ENCODE measurements at regions not wholly inside any gene's neighbourhood (a gene's known extent, or its start where the extent isn't known, plus 50 kb on each side); places are given as distances from the start of the nearest gene placed in this dataset.

DNA sequence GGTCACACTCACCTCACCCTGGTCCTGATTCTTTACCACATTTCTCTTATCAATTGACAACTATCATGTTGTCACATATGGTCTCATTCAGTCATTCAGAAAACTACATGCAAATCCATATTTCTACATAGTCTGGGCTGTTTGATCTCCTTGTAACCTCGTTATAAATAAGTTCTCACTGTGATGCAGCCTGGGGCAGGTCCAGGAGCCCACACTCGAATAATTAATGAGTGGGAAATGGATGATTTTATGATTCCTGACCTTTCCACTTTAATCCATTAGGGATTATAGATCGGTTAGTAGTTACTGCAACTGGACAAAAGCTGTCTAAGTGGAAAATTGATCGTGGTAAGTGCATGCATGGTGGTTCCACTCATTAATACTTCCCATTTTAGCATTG, 636.3 kb upstream of the TENM4 start:
- Histone ChIP-seq H3K27ac (ENCODE audit: insufficient read depth, low read length) (no peak overlapping the region), H3K79me1 (ENCODE audit: low read depth in 1 of 2, low read length in 2 of 2) (no peaks in the 10 kb centered on the region), H4K20me1 (ENCODE audit: insufficient read depth, low read length) (no peaks in the 10 kb centered on the region), H3K4me3 (ENCODE audit: insufficient read depth, low read depth, low read length) (no peak overlapping the region), H3K23ac (ENCODE audit: low read depth, low read length) (no peak overlapping the region), H3K4ac (ENCODE audit: low read depth, low read length) (no peak overlapping the region), H4K5ac (ENCODE audit: low read depth, low read length) (no peak overlapping the region), H2BK5ac (ENCODE audit: low read depth, low read length, poor library complexity, severe bottlenecking) (no peak overlapping the region), H3K9me1 (ENCODE audit: insufficient read depth, low read length) (no peaks in the 10 kb centered on the region), H3K36me3 (ENCODE audit: control insufficient read depth, insufficient read depth, low read length) (no peaks in the 10 kb centered on the region), H2BK15ac (ENCODE audit: low read depth, low read length) (no peak overlapping the region), H3K4me2 (ENCODE audit: low read depth, low read length) (no peak overlapping the region), H2AK9ac (replicated peaks; ENCODE audit: low read depth, low read length, poor library complexity) (no peak overlapping the region), H3K18ac (ENCODE audit: low read depth, low read length) (no peak overlapping the region), H2AFZ (replicated peaks; ENCODE audit: low read length, poor library complexity) (no peak overlapping the region), H4K91ac (ENCODE audit: insufficient read depth, low read depth, low read length) (no peak overlapping the region), H3K4me1 (ENCODE audit: control insufficient read depth, insufficient read depth, low read length) (no peaks in the 10 kb centered on the region), H3K9me3 (ENCODE audit: control insufficient read depth, insufficient read depth, low read length) (no peaks in the 10 kb centered on the region), H3K56ac (ENCODE audit: extremely low read depth, insufficient read depth, low read length) (no peak overlapping the region), H2BK20ac (ENCODE audit: low read depth, low read length) (no peak overlapping the region), H3K27me3 (ENCODE audit: control insufficient read depth, insufficient read depth, low read length) (peaks cover 2% of the 10 kb centered on the region; the same call in 1 of the 2 replicates), H2BK120ac (ENCODE audit: low read depth, low read length) (no peak overlapping the region), H3K14ac (replicated peaks; ENCODE audit: low read depth, low read length) (no peak overlapping the region), H4K8ac (ENCODE audit: low read depth in 2 of 2, low read length in 2 of 2) (no peak overlapping the region), H2AK5ac (ENCODE audit: low read depth, low read length) (no peak overlapping the region), H3K9ac (ENCODE audit: low read depth, low read length) (no peak overlapping the region)
- ChIA-PET POLR2A (ENCODE audit: unreplicated experiment) (no interaction called here), CTCF (interaction anchor here (0.5 kb wide), 1 partner anchor 571 kb away, joined by 4 read pairs; no protein-coding TSS in a partner anchor)
- no TSS peak for BruUV-seq (replicated peaks)
- intact Hi-C loops (cut with micrococcal nuclease): no loop called here
- DNase-seq (no peak), ATAC-seq (ENCODE audit: low read depth) (no peak)
- no CpG with 5 or more reads among the region's 4 CpGs for WGBS, 2 experiments (ENCODE audit: extremely low coverage in 2 of 2, insufficient read length in 1 of 2)
- in situ Hi-C loops (cut with MboI; ENCODE audit: low sequenced_read_pairs): no loop called here
- dilution Hi-C loops (cut with HindIII; ENCODE audit: low sequenced_read_pairs, unreplicated experiment): no loop called here
- TF ChIP-seq RFX5 (IDR thresholded peaks at IDR 0.05; ENCODE audit: low read depth, low read length) (no peak), RCOR1 (IDR thresholded peaks at IDR 0.05; ENCODE audit: insufficient replicate concordance, low read length) (no peak), MXI1 (IDR thresholded peaks at IDR 0.05; ENCODE audit: borderline replicate concordance, low read depth, low read length) (no peak), POLR2A (IDR thresholded peaks at IDR 0.05; ENCODE audit: low read depth, low read length) (no peak), RAD21 (IDR thresholded peaks at IDR 0.05; ENCODE audit: low read length) (no peak), MAFK (IDR thresholded peaks at IDR 0.05; ENCODE audit: low read depth, low read length) (no peak), CHD1 (IDR thresholded peaks at IDR 0.05; ENCODE audit: low read depth, low read length) (no peak)
- TF ChIP-seq, protein P1, sequence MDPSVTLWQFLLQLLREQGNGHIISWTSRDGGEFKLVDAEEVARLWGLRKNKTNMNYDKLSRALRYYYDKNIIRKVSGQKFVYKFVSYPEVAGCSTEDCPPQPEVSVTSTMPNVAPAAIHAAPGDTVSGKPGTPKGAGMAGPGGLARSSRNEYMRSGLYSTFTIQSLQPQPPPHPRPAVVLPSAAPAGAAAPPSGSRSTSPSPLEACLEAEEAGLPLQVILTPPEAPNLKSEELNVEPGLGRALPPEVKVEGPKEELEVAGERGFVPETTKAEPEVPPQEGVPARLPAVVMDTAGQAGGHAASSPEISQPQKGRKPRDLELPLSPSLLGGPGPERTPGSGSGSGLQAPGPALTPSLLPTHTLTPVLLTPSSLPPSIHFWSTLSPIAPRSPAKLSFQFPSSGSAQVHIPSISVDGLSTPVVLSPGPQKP (IDR thresholded peaks at IDR 0.05; ENCODE audit: borderline replicate concordance, low read depth, low read length): no peak
